ENCODE measurements at regions not wholly inside any gene's neighbourhood (a gene's known extent, or its start where the extent isn't known, plus 50 kb on each side); places are given as distances from the start of the nearest gene placed in this dataset.
"Not testable (repeated sequence)": the region's sequence is repeated elsewhere in the genome, so short reads cannot be mapped to it uniquely, and the experiment has no call there.

DNA sequence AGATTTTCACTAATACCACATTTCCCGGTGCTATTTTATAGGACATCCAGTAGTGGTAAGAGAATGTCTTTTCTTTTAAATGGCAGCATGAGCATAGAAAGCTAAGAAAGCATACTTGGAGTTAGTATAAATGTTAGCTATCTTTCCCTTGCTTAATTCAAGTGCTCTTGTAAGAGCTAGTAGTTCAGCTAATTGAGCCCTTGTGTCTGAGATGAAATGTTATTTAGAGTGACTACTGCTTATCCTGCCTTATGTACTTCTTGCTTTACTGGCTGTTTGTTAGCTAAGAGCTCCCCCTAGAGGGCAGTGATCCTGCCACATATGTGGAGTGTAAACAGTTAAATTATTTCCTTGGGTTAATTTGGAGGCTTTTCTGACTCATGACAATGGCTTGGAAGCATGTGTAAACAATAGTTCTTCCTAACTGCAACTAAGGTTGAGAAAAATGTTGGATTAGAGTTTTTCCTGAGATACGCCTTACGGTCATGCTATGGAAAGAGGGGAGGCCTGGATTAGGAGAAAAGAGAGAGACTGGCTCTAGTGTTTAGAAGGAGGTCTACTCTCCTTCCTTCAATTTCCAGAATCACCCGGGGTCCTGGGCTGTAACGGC, 162.5 kb upstream of the TGIF2LX start:
- H3K4me2 ChIP-seq (ENCODE audit: extremely low read depth, insufficient read depth, low read length); H3K4me3 ChIP-seq (replicated peaks in 1 of 4; ENCODE audit: control extremely low read depth in 1 of 4, insufficient read depth in 1 of 4, low read depth in 3 of 4, low read length in 4 of 4); H3K27ac ChIP-seq (ENCODE audit: insufficient read depth, low read length); H3K36me3 ChIP-seq (ENCODE audit: control insufficient read depth, insufficient read depth, low read length); DNase-seq (ENCODE audit: low read depth in 2 of 2); H3K4me1 ChIP-seq (ENCODE audit: control insufficient read depth, extremely low read depth, insufficient read depth, low read length); H2AFZ ChIP-seq (ENCODE audit: low read length); H3K27me3 ChIP-seq (ENCODE audit: control insufficient read depth, insufficient read depth, low read length); H3K9me3 ChIP-seq (ENCODE audit: control insufficient read depth, insufficient read depth, low read depth, low read length); H3K79me2 ChIP-seq (ENCODE audit: control insufficient read depth, insufficient read depth, low read length); H4K20me1 ChIP-seq (ENCODE audit: control insufficient read depth, extremely low read depth, insufficient read depth, low read length); H3K9ac ChIP-seq (ENCODE audit: insufficient read depth, low read length): not testable (repeated sequence)

DNA sequence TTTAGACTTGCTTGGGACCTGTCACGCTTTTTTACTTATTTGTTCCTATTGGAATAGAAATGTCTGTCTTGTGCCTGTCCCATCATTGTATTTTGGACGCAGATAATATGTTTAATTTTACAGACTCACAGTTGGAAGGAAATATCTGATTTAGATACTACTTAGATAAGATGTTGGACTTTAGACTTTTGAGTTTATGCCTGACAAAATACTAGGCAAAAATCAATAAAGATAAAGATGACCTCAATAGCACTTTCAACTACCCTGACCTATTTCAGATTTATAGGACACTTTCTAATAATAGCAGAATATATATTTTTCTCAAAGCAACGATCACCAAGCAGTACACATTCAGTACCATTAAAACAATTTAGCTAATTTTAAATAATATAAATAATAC, 150.1 kb upstream of the TGIF2LX start:
- not testable (repeated sequence) for H3K27me3 ChIP-seq (ENCODE audit: control insufficient read depth, insufficient read depth, low read length); H3K9me3 ChIP-seq (ENCODE audit: control insufficient read depth, insufficient read depth, low read depth, low read length); DNase-seq (ENCODE audit: low read depth in 2 of 2); H3K79me2 ChIP-seq (ENCODE audit: control insufficient read depth, insufficient read depth, low read length); H4K20me1 ChIP-seq (ENCODE audit: control insufficient read depth, extremely low read depth, insufficient read depth, low read length); H3K4me1 ChIP-seq (ENCODE audit: control insufficient read depth, extremely low read depth, insufficient read depth, low read length); H3K9ac ChIP-seq (ENCODE audit: insufficient read depth, low read length); H3K36me3 ChIP-seq (ENCODE audit: control insufficient read depth, insufficient read depth, low read length); H3K4me2 ChIP-seq (ENCODE audit: extremely low read depth, insufficient read depth, low read length); H3K27ac ChIP-seq (ENCODE audit: insufficient read depth, low read length); H3K4me3 ChIP-seq (replicated peaks in 1 of 4; ENCODE audit: control extremely low read depth in 1 of 4, insufficient read depth in 1 of 4, low read depth in 3 of 4, low read length in 4 of 4); H2AFZ ChIP-seq (ENCODE audit: low read length)

DNA sequence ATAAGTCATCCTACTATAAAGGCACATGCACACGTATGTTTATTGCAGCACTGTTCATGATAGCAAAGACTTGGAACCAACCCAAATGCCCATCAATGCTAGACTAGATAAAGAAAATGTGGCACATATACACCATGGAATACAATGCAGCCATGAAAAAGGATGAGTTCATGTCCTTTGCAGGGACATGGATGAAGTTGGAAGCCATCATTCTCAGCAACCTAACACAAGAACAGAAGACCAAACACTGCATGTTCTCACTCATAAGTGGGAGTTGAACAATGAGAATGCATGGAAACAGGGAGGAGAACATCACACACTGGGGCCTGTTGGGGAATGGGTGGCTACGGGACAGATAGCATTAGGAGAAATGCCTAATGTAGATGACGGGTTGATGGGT, 110.3 kb upstream of the TGIF2LX start:
- H3K4me2 ChIP-seq (ENCODE audit: extremely low read depth, insufficient read depth, low read length); H3K36me3 ChIP-seq (ENCODE audit: control insufficient read depth, insufficient read depth, low read length); H4K20me1 ChIP-seq (ENCODE audit: control insufficient read depth, extremely low read depth, insufficient read depth, low read length); H3K79me2 ChIP-seq (ENCODE audit: control insufficient read depth, insufficient read depth, low read length); H2AFZ ChIP-seq (ENCODE audit: low read length); DNase-seq (ENCODE audit: low read depth in 2 of 2); H3K9me3 ChIP-seq (ENCODE audit: control insufficient read depth, insufficient read depth, low read depth, low read length); H3K9ac ChIP-seq (ENCODE audit: insufficient read depth, low read length); H3K27me3 ChIP-seq (ENCODE audit: control insufficient read depth, insufficient read depth, low read length); H3K27ac ChIP-seq (ENCODE audit: insufficient read depth, low read length); H3K4me3 ChIP-seq (replicated peaks in 1 of 4; ENCODE audit: control extremely low read depth in 1 of 4, insufficient read depth in 1 of 4, low read depth in 3 of 4, low read length in 4 of 4); H3K4me1 ChIP-seq (ENCODE audit: control insufficient read depth, extremely low read depth, insufficient read depth, low read length): not testable (repeated sequence)

DNA sequence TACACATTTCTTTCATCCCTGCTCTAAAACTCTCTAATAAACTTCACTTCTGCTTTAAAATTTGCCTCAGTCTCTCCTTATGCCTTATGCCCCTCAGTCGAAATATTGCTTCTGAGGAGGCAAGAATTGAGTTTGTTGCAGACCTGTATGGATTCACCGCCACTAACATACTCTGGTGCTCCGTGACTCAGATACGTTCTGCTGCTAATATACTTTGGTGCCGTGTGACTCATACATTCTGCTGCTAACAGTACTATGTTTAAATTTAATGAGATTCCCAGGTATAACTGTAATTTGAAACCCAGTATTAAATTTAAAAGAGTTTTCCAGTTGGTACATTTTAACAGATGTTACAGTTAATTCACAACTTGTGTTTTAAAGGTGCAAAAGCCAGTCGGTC, 82.0 kb upstream of the TGIF2LX start:
- H3K4me3 ChIP-seq (replicated peaks in 1 of 4; ENCODE audit: control extremely low read depth in 1 of 4, insufficient read depth in 1 of 4, low read depth in 3 of 4, low read length in 4 of 4); H4K20me1 ChIP-seq (ENCODE audit: control insufficient read depth, extremely low read depth, insufficient read depth, low read length); H3K27me3 ChIP-seq (ENCODE audit: control insufficient read depth, insufficient read depth, low read length); H3K79me2 ChIP-seq (ENCODE audit: control insufficient read depth, insufficient read depth, low read length); H3K9ac ChIP-seq (ENCODE audit: insufficient read depth, low read length); H3K4me1 ChIP-seq (ENCODE audit: control insufficient read depth, extremely low read depth, insufficient read depth, low read length); H3K27ac ChIP-seq (ENCODE audit: insufficient read depth, low read length); H3K9me3 ChIP-seq (ENCODE audit: control insufficient read depth, insufficient read depth, low read depth, low read length); DNase-seq (ENCODE audit: low read depth in 2 of 2); H3K4me2 ChIP-seq (ENCODE audit: extremely low read depth, insufficient read depth, low read length); H3K36me3 ChIP-seq (ENCODE audit: control insufficient read depth, insufficient read depth, low read length); H2AFZ ChIP-seq (ENCODE audit: low read length): not testable (repeated sequence)

DNA sequence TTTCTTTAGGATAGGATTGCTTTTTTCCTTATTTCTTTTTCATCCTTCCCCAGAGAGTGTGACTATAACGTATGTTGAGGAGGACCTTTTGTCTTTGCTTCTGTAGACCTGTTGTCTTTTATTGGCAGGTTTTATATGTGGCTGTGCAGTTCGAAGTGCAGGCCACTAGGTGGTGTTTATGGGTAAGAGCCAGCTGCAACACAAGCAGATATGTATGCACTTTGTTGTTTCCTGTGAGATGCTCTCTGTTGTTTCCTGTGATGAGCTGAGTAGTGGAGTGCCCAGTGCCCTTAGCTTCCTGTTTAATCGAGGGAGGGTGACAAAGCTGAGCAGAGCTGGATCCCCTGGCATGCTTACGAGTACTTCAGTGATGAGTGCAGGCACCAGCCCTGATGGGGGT, 50.0 kb upstream of the TGIF2LX start:
- H3K9me3 ChIP-seq (ENCODE audit: control insufficient read depth, insufficient read depth, low read depth, low read length); H2AFZ ChIP-seq (ENCODE audit: low read length); H3K9ac ChIP-seq (ENCODE audit: insufficient read depth, low read length); H3K79me2 ChIP-seq (ENCODE audit: control insufficient read depth, insufficient read depth, low read length); H3K4me2 ChIP-seq (ENCODE audit: extremely low read depth, insufficient read depth, low read length); H3K27ac ChIP-seq (ENCODE audit: insufficient read depth, low read length); H3K36me3 ChIP-seq (ENCODE audit: control insufficient read depth, insufficient read depth, low read length); H3K27me3 ChIP-seq (ENCODE audit: control insufficient read depth, insufficient read depth, low read length); H3K4me3 ChIP-seq (replicated peaks in 1 of 4; ENCODE audit: control extremely low read depth in 1 of 4, insufficient read depth in 1 of 4, low read depth in 3 of 4, low read length in 4 of 4); H4K20me1 ChIP-seq (ENCODE audit: control insufficient read depth, extremely low read depth, insufficient read depth, low read length); H3K4me1 ChIP-seq (ENCODE audit: control insufficient read depth, extremely low read depth, insufficient read depth, low read length): not testable (repeated sequence)
- DNase-seq (ENCODE audit: low read depth in 2 of 2) = peak in 1 of 2 donors; percentile 0

All from fibroblast of lung (primary cell).